SK-MEL-5 (cell line): ENCODE measurements at regions not wholly inside any gene's neighbourhood (a gene's known extent, or its start where the extent isn't known, plus 50 kb on each side); places are given as distances from the start of the nearest gene placed in this dataset.
"Not testable (repeated sequence)": the region's sequence is repeated elsewhere in the genome, so short reads cannot be mapped to it uniquely, and the experiment has no call there.

Experiments
- DNase-seq: peaks from one replicate; pipeline ENCODE4 v3.0.0-alpha.2; 2016; ENCODE audit warnings: low read depth, low spot score
- in situ Hi-C: cut with HindIII; loops from 2 replicates; pipeline ENCODE4 v1.10.0; 2016; ENCODE audit warnings: low sequenced_read_pairs, high pct_unique_total_duplicates, low pct_unique_long_range_greater_than_20kb

DNA sequence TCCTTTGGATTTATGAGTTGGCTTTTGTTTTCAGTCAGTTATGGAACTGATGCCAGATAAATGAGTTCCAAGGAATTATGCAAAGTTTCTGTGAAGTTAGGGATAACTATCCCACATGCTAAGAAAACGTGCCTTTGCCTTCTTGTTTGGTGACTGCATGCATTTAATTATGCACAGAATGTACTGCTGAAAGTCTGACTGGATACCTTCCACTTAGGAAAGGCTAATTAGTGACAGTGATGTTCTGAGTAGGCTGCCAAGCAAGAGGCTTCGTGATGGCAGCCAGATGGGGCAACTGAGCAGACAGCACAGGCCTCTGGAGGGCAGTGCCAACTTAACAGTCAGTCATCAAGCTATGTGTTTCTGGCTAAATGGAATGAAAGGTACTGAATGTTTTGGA, 289.9 kb downstream of the CD109 start:
- in situ Hi-C loops, result no loop called here
- peak; percentile 52 for DNase-seq

DNA sequence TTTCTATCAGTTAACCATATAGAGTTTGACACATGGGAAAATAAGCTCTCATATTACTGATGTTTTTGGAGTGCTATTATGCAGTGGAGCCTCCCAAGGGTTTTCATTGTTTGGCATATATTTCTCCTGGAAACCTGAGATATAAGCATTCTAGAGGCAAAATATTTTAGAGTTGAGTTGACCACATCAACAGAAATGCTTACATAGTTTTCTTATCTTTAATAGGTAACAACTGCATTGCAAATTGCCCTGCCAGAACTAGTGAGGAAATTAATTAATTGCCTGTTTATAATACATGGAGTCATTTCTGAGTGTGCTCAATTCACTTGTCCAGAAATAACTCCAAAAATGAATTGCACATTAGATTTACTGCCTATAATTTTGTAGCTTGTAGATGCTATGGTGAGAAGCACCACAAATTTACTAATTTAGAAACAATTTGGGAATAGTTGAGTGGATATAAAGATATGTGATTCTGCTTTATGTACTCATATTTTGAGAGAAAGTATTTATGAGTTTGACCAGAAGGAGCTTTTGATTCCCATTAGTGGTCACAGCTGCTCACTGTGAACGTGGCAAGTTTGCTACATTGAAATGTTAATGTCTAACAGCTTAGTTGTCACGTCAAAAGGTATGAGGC, 288.7 kb downstream of the CD109 start:
- no peak for DNase-seq
- in situ Hi-C loops, result no loop called here

DNA sequence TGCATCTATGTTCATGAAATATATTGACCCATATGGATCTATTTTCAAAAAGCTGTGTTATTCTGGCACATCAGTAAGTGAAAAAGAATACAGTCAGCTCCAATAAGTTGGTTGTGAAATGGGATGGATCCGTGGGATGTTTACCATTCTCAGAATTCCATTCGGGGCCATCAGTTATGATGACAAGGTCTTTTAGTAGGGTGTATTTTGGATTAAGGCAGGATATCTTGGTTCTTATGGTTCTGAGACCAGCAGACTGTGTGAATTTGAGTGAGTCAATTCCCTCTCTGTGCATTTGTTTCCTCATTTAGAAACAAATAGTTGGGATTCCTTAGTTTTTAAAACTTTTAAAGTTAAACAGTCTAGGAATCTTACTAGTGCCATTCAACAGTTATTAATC, 287.4 kb downstream of the CD109 start:
- in situ Hi-C loops, result no loop called here
- no peak for DNase-seq

DNA sequence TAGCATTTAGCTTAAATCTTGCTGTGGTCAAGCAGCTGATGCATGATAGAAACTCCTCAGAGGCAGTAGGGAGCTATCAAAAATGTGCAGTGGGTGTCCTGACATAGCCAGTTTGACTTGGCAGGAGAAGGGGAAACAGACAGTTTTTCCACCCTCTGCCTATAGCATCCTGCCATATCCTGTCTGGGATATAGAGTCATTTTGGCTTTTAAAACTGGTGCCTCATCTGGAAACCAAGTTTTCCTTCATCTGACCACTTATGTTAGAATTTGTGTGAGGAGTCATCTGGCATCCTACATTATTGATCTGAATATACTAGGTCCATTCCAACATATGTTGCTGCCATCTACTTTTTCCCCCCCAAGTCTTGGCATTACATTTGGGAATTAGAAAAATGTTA, 284.1 kb downstream of the CD109 start:
- no peak for DNase-seq
- in situ Hi-C loops, result no loop called here

DNA sequence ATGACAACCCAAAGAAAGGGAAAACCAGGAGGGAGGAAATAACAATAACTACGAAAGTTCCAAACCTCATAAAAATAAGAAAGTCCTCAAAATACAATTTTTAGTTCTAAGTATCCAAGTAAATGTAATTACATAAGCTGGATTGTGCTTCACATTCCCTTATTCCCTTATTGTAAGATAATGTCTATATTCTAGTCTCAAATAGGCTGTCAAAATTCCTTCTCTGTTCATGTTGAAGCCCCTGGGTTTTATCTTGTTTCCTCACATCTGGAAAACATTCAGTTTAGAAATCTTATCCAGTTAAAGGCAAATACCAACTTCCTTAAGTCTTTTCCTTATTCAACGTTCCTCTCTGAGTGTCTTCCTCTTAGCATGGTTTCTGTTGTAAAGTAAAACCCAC, 282.3 kb downstream of the CD109 start:
- DNase-seq, result no peak
- in situ Hi-C loops, result no loop called here

DNA sequence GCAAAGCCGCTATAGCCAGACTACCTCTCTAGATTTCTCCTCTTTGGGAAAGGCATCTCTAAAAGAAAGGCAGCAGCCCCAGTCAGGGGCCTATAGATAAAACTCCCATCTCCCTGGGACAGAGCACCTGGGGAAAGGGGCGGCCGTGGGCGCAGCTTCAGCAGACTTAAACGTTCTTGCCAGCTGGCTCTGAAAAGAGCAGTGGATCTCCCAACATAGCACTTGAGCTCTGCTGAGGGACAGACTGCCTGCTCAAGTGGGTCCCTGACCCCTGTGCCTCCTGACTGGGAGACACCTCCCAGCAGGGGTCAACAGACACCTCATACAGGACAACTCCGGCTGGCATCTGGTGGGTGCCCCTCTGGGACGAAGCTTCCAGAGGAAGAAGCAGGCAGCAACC, 276.5 kb downstream of the CD109 start:
- DNase-seq, in situ Hi-C loops: not testable (repeated sequence)

DNA sequence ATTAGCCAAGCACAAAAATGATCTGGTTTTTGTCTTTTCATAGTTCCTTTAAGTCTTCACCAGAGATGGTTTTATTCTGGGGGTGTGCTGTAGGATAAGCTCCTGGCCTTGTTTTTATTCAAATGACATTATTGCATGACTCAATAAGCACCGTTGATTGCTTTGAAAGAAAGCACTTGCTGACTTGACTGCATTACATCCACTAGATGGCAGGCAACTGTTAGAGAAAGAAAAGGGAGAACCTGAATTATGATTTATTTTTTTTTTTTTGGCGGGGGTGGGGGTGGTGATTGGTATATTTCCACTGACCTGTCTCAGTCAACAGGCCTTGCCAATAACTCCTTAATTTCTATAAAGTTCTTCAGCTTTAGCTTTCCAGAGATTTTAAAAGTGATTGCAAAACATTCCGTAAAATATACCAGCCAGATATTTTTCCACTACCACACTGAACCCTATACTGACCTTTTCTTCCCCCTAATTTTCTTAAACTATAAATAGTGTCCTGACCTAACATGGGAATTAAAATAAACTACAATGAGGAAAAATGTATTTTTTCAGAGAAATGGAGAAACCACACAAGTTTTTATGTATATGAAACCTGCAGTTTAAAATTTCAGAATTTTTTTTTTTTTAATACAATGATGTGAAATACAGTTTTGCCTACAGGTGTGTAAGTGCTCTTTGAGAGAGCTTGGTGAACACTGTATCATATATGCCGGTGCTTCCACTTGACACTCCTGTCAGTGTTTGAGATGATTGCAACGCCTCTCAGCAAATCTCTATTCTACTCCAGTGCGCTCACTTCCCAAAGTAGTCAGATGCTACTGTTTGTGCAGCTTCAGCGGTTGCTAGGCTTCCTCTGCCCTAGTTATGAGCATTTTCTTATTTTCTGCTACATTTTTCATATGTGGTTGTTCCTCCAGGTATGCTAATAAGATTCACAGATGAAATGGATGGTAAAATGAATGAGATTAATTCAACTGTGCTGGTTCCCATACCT, 274.3 kb downstream of the CD109 start:
- peak; percentile 77 for DNase-seq

DNA sequence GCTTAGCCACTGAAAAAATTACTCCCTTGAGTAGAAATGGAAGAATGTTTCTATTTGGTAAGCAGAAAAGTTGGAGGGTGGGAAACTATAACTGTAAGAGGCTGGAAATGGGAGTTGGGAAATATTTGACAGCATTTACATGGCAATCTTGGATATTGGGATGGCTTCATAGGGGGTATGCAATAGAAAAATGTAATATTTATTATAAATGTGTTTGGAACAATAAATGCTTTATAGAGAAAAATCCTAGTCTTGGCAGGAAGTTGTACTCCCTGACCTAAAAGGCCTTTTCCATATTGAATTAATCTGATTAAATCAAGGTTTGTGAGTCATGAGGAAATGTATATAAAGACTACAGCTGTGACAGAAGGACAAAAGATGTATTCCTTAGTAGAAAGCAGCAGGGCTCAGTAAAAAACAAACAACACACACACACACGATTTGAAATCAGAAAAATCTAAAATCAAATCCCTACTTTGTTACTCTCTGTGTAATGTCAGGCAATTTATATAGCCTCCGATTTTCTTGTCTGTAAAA, 272.3 kb downstream of the CD109 start:
- in situ Hi-C loops, result no loop called here
- DNase-seq, result peak; percentile 4

More for the DNA sequence above, 274.3 kb downstream of the CD109 start:
- in situ Hi-C loops, result no loop called here

DNA sequence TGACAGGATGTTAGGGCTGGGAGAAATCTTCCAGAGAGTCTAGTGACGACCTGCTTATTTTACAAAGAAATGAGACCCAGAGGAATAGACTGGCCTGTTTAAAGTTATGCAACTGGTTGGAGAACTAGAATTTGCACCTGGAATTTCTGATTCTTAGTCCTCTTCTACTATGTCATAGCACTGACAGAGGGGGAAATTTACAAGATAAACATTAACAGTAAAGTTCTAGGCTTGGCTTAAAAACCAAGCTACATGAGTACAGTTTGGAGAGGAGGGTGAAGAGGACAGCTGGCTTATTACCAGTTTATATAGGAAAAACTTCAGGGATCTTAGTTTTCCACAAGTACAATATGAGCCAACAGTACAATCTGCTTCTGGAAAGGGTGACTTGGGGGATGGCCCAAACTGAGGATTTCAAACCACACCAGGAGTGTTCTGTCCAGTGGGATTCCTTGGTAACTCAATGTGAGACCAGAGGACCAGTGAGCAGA, 269.6 kb downstream of the CD109 start:
- in situ Hi-C loops, result no loop called here
- DNase-seq, result no peak

DNA sequence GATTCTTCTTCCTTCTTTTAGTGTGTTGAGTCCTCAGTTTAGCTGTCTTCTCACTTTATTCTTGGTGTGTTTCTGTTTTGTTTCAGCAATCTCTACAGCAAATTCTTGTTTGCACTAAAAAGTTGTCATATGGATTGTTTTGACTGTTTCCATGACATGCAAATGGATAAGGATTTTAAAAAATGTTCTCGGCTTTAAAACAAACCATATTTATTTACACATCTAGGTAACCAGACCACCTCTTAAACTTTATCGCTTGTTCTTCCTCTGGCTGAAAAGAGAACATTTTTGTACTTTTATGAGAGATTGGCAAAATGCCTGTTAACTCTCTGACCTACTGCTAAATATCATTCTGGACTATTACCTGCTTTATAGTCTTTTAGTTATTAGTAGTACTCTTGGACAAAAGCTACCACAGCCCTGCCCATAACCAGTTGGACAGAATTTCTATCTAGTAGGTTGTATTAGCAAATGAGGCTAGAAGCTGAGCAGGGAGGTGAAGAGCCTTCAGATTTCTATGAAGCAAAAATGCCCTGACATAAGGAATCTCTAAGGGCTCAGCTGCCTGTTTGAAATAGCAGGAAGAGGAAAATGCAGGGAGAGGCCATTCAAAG, 268.3 kb downstream of the CD109 start:
- no peak for DNase-seq

DNA sequence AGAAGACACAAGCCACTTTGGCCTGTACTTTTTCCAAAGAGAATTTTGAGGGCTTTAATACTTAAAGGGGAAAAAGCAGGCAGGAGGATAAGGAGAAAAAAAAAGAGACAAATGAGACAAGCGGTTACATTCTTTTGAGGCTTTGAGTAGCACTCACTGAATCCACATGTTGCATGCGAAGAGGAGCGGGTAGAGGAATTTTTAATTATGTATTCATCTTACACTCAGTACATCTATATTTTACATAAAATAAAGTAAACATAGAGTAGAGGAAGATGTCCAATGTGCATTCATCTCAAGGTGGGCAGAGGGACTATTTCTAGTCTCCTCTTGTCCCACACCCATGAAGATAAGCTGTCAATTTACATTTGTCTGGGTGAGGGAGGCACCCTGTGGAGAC, 266.9 kb downstream of the CD109 start:
- no peak for DNase-seq

More for the DNA sequence above, 268.3 kb downstream of the CD109 start:
- in situ Hi-C loops, result no loop called here

DNA sequence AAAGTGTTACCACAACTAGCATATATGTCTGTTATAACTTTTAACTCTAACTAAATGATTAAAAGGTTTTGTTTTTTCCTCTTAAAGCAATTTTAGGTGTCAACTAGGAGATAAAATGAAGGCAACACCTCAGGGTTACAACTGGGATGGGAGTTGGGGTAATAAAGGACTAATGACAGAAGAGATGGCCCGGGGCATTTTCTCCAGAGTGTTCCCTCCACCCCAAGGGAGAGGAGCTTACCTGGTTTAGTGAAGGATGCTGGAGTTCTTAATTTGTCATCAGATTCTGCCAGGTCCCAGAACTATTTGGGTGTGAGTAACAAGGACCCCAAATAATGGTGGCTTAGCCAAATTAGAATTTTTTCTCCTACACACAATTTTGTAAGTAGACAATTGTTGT, 260.3 kb downstream of the CD109 start:
- in situ Hi-C loops, result no loop called here
- DNase-seq, result no peak

More for the DNA sequence above, 266.9 kb downstream of the CD109 start:
- in situ Hi-C loops, result no loop called here

DNA sequence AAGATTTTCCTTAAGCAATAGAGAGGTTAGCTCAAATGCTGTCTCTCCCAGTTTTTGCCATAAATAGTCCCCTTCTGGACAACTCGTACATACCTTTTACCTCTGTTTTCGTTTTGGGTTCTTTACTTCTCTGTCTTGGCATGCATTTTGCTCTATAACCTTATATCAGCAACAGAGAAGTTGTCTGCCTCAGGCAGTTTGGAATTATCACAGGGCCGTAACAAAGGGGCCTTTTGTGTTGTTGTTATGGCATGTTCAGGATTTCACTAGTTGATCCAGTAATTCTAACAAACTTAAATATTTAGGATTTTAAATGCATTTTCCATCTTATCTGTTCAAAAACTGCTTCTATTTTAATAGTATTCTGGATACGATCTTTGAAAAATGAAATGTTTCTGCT, 259.8 kb downstream of the CD109 start:
- peak; percentile 60 for DNase-seq
- in situ Hi-C loops, result no loop called here

DNA sequence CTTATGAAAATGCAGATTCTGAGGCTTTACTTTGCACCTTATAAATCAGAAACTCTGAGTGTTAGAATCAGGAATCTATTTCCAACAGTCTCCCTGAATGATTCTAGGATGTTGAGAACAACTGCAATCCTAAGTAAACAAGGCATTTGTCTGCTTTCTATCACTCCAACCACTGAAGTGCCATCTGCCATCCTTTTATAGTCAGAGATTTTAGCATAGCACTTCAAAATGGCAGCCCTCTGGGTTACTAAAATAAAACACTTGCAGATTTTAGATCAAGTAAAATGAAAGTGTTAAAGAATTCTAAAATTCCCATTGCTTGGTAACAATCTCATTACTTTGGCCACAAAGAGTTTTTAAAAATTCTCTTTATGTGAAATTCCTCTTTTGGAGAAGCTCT, 258.9 kb downstream of the CD109 start:
- DNase-seq, result no peak
- in situ Hi-C loops, result no loop called here

DNA sequence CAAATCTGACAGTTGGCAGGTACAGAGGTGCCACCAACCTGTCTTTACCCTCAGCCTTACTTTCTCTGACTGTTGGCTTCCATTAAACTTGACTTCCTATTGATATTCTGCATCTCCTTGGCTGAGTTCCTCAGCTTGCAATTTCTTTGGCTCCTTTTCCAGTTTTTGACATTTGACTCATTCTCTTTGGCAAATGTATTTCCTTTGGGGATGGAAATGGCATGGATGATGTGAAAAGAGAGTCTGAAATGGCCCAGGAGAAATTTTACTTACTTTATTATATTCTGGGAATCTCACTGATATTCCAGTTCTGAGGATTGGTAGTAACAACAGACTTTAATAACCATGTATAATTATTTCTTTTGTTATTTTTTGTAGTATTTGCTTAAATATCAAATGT, 255.2 kb downstream of the CD109 start:
- no peak for DNase-seq
- in situ Hi-C loops, result no loop called here

DNA sequence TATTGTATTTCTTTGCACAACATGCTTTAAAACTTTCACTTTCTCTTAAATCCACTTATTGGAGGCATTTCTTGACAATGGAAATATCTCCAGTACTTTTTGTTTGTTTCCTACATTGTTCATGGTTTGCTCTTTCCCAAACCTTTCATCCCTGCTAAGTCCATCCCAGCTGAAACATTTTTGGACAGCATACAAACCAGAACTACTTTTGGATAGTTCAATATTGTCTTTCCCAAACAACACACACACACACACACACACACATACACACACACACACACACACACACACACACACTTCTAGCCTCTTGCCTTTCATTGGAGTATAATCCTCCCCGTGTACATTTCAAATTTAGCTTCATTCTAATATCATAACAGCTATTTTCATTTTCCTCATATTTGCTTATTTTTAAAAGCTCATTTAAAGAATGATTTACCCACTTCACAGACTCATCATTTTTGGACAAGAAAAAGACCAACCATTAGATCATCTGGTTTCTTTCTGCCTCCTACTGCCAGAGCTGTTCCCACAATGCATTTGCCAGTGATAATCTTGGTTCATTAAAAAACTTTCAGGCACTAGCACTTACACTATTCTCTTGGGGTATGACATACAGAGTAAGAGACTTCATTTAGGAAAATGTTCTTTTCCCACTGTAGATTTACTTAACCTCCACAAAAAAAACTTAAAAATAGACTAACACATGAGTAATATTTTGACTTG, 248.1 kb downstream of the CD109 start:
- DNase-seq, result no peak
- in situ Hi-C loops, result no loop called here

DNA sequence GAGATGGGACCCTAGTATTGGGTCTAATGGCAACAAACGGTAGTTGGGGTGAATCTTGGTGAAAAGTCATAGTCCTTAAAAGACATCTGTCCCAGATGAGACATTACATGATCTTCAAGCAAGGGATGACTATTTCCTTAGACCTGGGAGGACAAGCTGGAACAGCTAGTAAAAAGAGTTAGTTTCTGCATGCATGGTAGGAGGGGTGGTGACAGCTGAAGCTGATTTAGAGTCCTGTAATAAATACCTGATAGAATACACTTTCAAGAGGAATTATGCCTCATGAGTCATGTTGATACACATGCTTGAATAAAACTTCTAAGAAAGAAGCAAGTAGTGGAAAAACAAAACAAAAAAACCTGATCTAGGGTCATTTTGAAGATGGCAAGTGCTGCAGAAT, 247.4 kb downstream of the CD109 start:
- in situ Hi-C loops, result no loop called here
- DNase-seq, result no peak
